Stimulated activated CD8-positive, alpha-beta memory T cell treated with anti-CD3 and anti-CD28 coated beads, Interleukin-7, amount 100 ng/mL, for 48 hours (primary cell): ENCODE measurements at regions not wholly inside any gene's neighbourhood (a gene's known extent, or its start where the extent isn't known, plus 50 kb on each side); places are given as distances from the start of the nearest gene placed in this dataset.

ENCODE experiments used
- DNase-seq, 2 donors: peaks; one replicate each; pipeline ENCODE4 v3.0.0-alpha.2; 2020; ENCODE audit warnings: low read depth in 1 of 2; ENCODE audit errors: extremely low read depth in 1 of 2

- no peak for DNase-seq
These were observed 391.8 kb downstream of the SAMD5 start for GRCh38 chr6:147900247-147900830.

- no peak for DNase-seq
These were observed 394.8 kb downstream of the SAMD5 start for GRCh38 chr6:147903321-147903720.

GRCh38 chr6:147903931-147904330 is 395.4 kb downstream of the SAMD5 start:
- no peak for DNase-seq

- DNase-seq, result no peak
These were observed 395.9 kb downstream of the SAMD5 start for GRCh38 chr6:147904416-147904815.

- no peak for DNase-seq
These were observed 397.2 kb downstream of the SAMD5 start for GRCh38 chr6:147905711-147906110.

- no peak for DNase-seq
These were observed 397.9 kb downstream of the SAMD5 start for GRCh38 chr6:147906361-147906760.

- no peak for DNase-seq
These were observed 401.1 kb downstream of the SAMD5 start for GRCh38 chr6:147909640-147910039.

- DNase-seq, result no peak
These were observed 401.8 kb downstream of the SAMD5 start for GRCh38 chr6:147910281-147910680.

- no peak for DNase-seq
These were observed 402.6 kb downstream of the SAMD5 start for GRCh38 chr6:147911057-147911456.

- DNase-seq, result no peak
These were observed 403.2 kb downstream of the SAMD5 start for GRCh38 chr6:147911686-147912085.

- DNase-seq, result no peak
These were observed 414.3 kb downstream of the SAMD5 start for GRCh38 chr6:147922799-147923198.

GRCh38 chr6:147924598-147924997 is 416.1 kb downstream of the SAMD5 start:
- DNase-seq, result no peak

- DNase-seq, result no peak
These were observed 416.8 kb upstream of the SASH1 start for GRCh38 chr6:147925826-147926225.

- no peak for DNase-seq
These were observed 411.9 kb upstream of the SASH1 start for GRCh38 chr6:147930745-147931144.

GRCh38 chr6:147933224-147933623 is 409.4 kb upstream of the SASH1 start:
- no peak for DNase-seq

- no peak for DNase-seq
These were observed 407.0 kb upstream of the SASH1 start for GRCh38 chr6:147935656-147936055.

GRCh38 chr6:147936703-147937470 is 405.8 kb upstream of the SASH1 start:
- DNase-seq, result no peak

- no peak for DNase-seq
These were observed 401.5 kb upstream of the SASH1 start for GRCh38 chr6:147941143-147941542.

- DNase-seq, result no peak
These were observed 400.3 kb upstream of the SASH1 start for GRCh38 chr6:147942363-147942762.

- DNase-seq, result no peak
These were observed 398.5 kb upstream of the SASH1 start for GRCh38 chr6:147944122-147944521.

- DNase-seq, result no peak
These were observed 395.1 kb upstream of the SASH1 start for GRCh38 chr6:147947521-147947920.

- DNase-seq, result no peak
These were observed 392.5 kb upstream of the SASH1 start for GRCh38 chr6:147949981-147950622.
